ENCODE measurements at regions not wholly inside any gene's neighbourhood (a gene's known extent, or its start where the extent isn't known, plus 50 kb on each side); places are given as distances from the start of the nearest gene placed in this dataset.
"Not testable (repeated sequence)": the region's sequence is repeated elsewhere in the genome, so short reads cannot be mapped to it uniquely, and the experiment has no call there.

- H3K4me3 ChIP-seq (ENCODE audit: low read length); POLR2A ChIA-PET; H3K27me3 ChIP-seq (ENCODE audit: control insufficient read depth in 2 of 2, insufficient read depth in 2 of 2, low read length in 2 of 2); H3K27me3 Mint-ChIP-seq; H3K4me1 Mint-ChIP-seq; intact Hi-C loops (cut with micrococcal nuclease); H3K36me3 Mint-ChIP-seq; DNase-seq; H3K4me3 Mint-ChIP-seq; ATAC-seq; CTCF ChIA-PET; H3K27ac Mint-ChIP-seq; H3K27ac ChIP-seq (ENCODE audit: low read depth, low read length); H3K4me1 ChIP-seq (ENCODE audit: control insufficient read depth in 2 of 2, insufficient read depth in 2 of 2, low read length in 2 of 2); H3K9me3 ChIP-seq (ENCODE audit: control insufficient read depth in 2 of 3, low read length in 3 of 3); H3K36me3 ChIP-seq (ENCODE audit: control insufficient read depth in 2 of 3, insufficient read depth in 3 of 3, low read length in 3 of 3): not testable (repeated sequence)
- H3K9me3 Mint-ChIP-seq = peaks cover 2 to 40% (median 13%) of the 10 kb centered on the region in 11 donors
These were observed 306.9 kb upstream of the API5 start for GRCh38 chr11:43004879-43005278.

GRCh38 chr11:43010042-43010441 lies 301.8 kb upstream of the API5 start:
- Histone ChIP-seq H3K9me3 (ENCODE audit: control insufficient read depth in 2 of 3, low read length in 3 of 3) (no peaks in the 10 kb centered on the region), H3K27me3 (ENCODE audit: control insufficient read depth in 2 of 2, insufficient read depth in 2 of 2, low read length in 2 of 2) (no peaks in the 10 kb centered on the region), H3K27ac (ENCODE audit: low read depth, low read length) (no peak overlapping the region), H3K4me3 (ENCODE audit: low read length) (no peak overlapping the region), H3K4me1 (ENCODE audit: control insufficient read depth in 2 of 2, insufficient read depth in 2 of 2, low read length in 2 of 2) (no peaks in the 10 kb centered on the region), H3K36me3 (ENCODE audit: control insufficient read depth in 2 of 3, insufficient read depth in 3 of 3, low read length in 3 of 3) (no peaks in the 10 kb centered on the region)
- ChIA-PET CTCF (no interaction called here), POLR2A (no interaction called here)
- H3K9me3 Mint-ChIP-seq = peaks cover 2 to 32% (median 9%) of the 10 kb centered on the region in 11 donors
- intact Hi-C loops (cut with micrococcal nuclease) = no loop called here
- H3K4me3 Mint-ChIP-seq = no peak overlapping the region
- H3K27ac Mint-ChIP-seq = no peak overlapping the region
- DNase-seq (no peak), ATAC-seq (no peak)
- no peaks in the 10 kb centered on the region for H3K4me1 Mint-ChIP-seq
- H3K36me3 Mint-ChIP-seq = peaks cover 0 to 5% (median 0%) of the 10 kb centered on the region in 5 donors
- no peaks in the 10 kb centered on the region for H3K27me3 Mint-ChIP-seq

GRCh38 chr11:43012606-43013005 lies 299.2 kb upstream of the API5 start:
- no peaks in the 10 kb centered on the region for H3K27me3 Mint-ChIP-seq
- intact Hi-C loops (cut with micrococcal nuclease) = no loop called here
- DNase-seq = no peak

GRCh38 chr11:43021466-43021865 lies 290.3 kb upstream of the API5 start:
- Mint-ChIP-seq H3K4me1 (no peaks in the 10 kb centered on the region), H3K27me3 (no peaks in the 10 kb centered on the region), H3K27ac (no peak overlapping the region), H3K36me3 (no peaks in the 10 kb centered on the region), H3K4me3 (no peak overlapping the region), H3K9me3 (peaks cover 0 to 25% (median 2%) of the 10 kb centered on the region in 11 donors)
- ATAC-seq (no peak), DNase-seq (no peak)
- POLR2A ChIA-PET = no interaction called here
- Histone ChIP-seq H3K36me3 (ENCODE audit: control insufficient read depth in 2 of 3, insufficient read depth in 3 of 3, low read length in 3 of 3) (no peaks in the 10 kb centered on the region), H3K27ac (ENCODE audit: low read depth, low read length) (no peak overlapping the region), H3K4me1 (ENCODE audit: control insufficient read depth in 2 of 2, insufficient read depth in 2 of 2, low read length in 2 of 2) (no peaks in the 10 kb centered on the region), H3K27me3 (ENCODE audit: control insufficient read depth in 2 of 2, insufficient read depth in 2 of 2, low read length in 2 of 2) (no peaks in the 10 kb centered on the region), H3K9me3 (ENCODE audit: control insufficient read depth in 2 of 3, low read length in 3 of 3) (no peaks in the 10 kb centered on the region), H3K4me3 (ENCODE audit: low read length) (no peak overlapping the region)
- CTCF ChIA-PET = no interaction called here
- intact Hi-C loops (cut with micrococcal nuclease) = no loop called here

More at GRCh38 chr11:43012606-43013005, 299.2 kb upstream of the API5 start:
- ChIA-PET CTCF (no interaction called here), POLR2A (no interaction called here)
- H3K27me3 ChIP-seq (ENCODE audit: control insufficient read depth in 2 of 2, insufficient read depth in 2 of 2, low read length in 2 of 2) = no peaks in the 10 kb centered on the region
- no peaks in the 10 kb centered on the region for H3K36me3 Mint-ChIP-seq
- H3K9me3 ChIP-seq (ENCODE audit: control insufficient read depth in 2 of 3, low read length in 3 of 3) = no peaks in the 10 kb centered on the region
- H3K4me3 ChIP-seq (ENCODE audit: low read length) = no peak overlapping the region
- H3K4me3 Mint-ChIP-seq = no peak overlapping the region
- no peak overlapping the region for H3K27ac Mint-ChIP-seq
- H3K4me1 ChIP-seq (ENCODE audit: control insufficient read depth in 2 of 2, insufficient read depth in 2 of 2, low read length in 2 of 2) = no peaks in the 10 kb centered on the region
- peaks cover 0 to 25% (median 5%) of the 10 kb centered on the region in 11 donors for H3K9me3 Mint-ChIP-seq
- no peak for ATAC-seq
- H3K36me3 ChIP-seq (ENCODE audit: control insufficient read depth in 2 of 3, insufficient read depth in 3 of 3, low read length in 3 of 3) = no peaks in the 10 kb centered on the region
- no peak overlapping the region for H3K27ac ChIP-seq (ENCODE audit: low read depth, low read length)
- H3K4me1 Mint-ChIP-seq = no peaks in the 10 kb centered on the region

- H3K4me3 Mint-ChIP-seq = no peak overlapping the region
- DNase-seq (no peak), ATAC-seq (no peak)
- intact Hi-C loops (cut with micrococcal nuclease) = no loop called here
- peaks cover 0 to 18% (median 2%) of the 10 kb centered on the region in 11 donors for H3K9me3 Mint-ChIP-seq
- H3K4me1 Mint-ChIP-seq = no peaks in the 10 kb centered on the region
- no peak overlapping the region for H3K27ac Mint-ChIP-seq
- H3K27me3 ChIP-seq (ENCODE audit: control insufficient read depth in 2 of 2, insufficient read depth in 2 of 2, low read length in 2 of 2) = no peaks in the 10 kb centered on the region
- H3K4me1 ChIP-seq (ENCODE audit: control insufficient read depth in 2 of 2, insufficient read depth in 2 of 2, low read length in 2 of 2) = no peaks in the 10 kb centered on the region
- H3K36me3 ChIP-seq (ENCODE audit: control insufficient read depth in 2 of 3, insufficient read depth in 3 of 3, low read length in 3 of 3) = no peaks in the 10 kb centered on the region
- ChIA-PET POLR2A (no interaction called here), CTCF (no interaction called here)
- H3K9me3 ChIP-seq (ENCODE audit: control insufficient read depth in 2 of 3, low read length in 3 of 3) = no peaks in the 10 kb centered on the region
- peaks cover 0 to 3% (median 0%) of the 10 kb centered on the region in 5 donors for H3K36me3 Mint-ChIP-seq
- peaks cover 0 to 6% (median 0%) of the 10 kb centered on the region in 5 donors for H3K27me3 Mint-ChIP-seq
- H3K27ac ChIP-seq (ENCODE audit: low read depth, low read length) = no peak overlapping the region
- H3K4me3 ChIP-seq (ENCODE audit: low read length) = no peak overlapping the region
These were observed 277.5 kb upstream of the API5 start for GRCh38 chr11:43034341-43034740.

GRCh38 chr11:43035086-43035485 lies 276.7 kb upstream of the API5 start:
- no peaks in the 10 kb centered on the region for H3K36me3 ChIP-seq (ENCODE audit: control insufficient read depth in 2 of 3, insufficient read depth in 3 of 3, low read length in 3 of 3)
- H3K4me1 Mint-ChIP-seq = no peaks in the 10 kb centered on the region
- ChIA-PET CTCF (no interaction called here), POLR2A (no interaction called here)
- H3K27ac ChIP-seq (ENCODE audit: low read depth, low read length) = no peak overlapping the region
- H3K9me3 Mint-ChIP-seq = peaks cover 0 to 17% (median 3%) of the 10 kb centered on the region in 11 donors
- H3K27me3 ChIP-seq (ENCODE audit: control insufficient read depth in 2 of 2, insufficient read depth in 2 of 2, low read length in 2 of 2) = no peaks in the 10 kb centered on the region
- no peak overlapping the region for H3K27ac Mint-ChIP-seq
- intact Hi-C loops (cut with micrococcal nuclease) = no loop called here
- H3K36me3 Mint-ChIP-seq = peaks cover 0 to 3% (median 0%) of the 10 kb centered on the region in 5 donors
- H3K4me1 ChIP-seq (ENCODE audit: control insufficient read depth in 2 of 2, insufficient read depth in 2 of 2, low read length in 2 of 2) = no peaks in the 10 kb centered on the region
- H3K27me3 Mint-ChIP-seq = peaks cover 0 to 6% (median 0%) of the 10 kb centered on the region in 5 donors
- H3K4me3 Mint-ChIP-seq = no peak overlapping the region
- no peak overlapping the region for H3K4me3 ChIP-seq (ENCODE audit: low read length)
- H3K9me3 ChIP-seq (ENCODE audit: control insufficient read depth in 2 of 3, low read length in 3 of 3) = no peaks in the 10 kb centered on the region
- no peak for ATAC-seq
- no peak for DNase-seq

GRCh38 chr11:43053638-43054412 lies 258.0 kb upstream of the API5 start:
- POLR2A ChIA-PET = no interaction called here
- no peak for ATAC-seq
- H3K27me3 ChIP-seq (ENCODE audit: control insufficient read depth in 2 of 2, insufficient read depth in 2 of 2, low read length in 2 of 2) = no peaks in the 10 kb centered on the region
- no peak overlapping the region for H3K4me3 ChIP-seq (ENCODE audit: low read length)
- no peak overlapping the region for H3K27ac ChIP-seq (ENCODE audit: low read depth, low read length)
- DNase-seq = no peak
- Mint-ChIP-seq H3K27me3 (no peaks in the 10 kb centered on the region), H3K27ac (no peak overlapping the region), H3K4me1 (no peaks in the 10 kb centered on the region), H3K4me3 (no peak overlapping the region), H3K9me3 (peaks cover 0 to 8% (median 2%) of the 10 kb centered on the region in 11 donors), H3K36me3 (no peaks in the 10 kb centered on the region)
- no peaks in the 10 kb centered on the region for H3K9me3 ChIP-seq (ENCODE audit: control insufficient read depth in 2 of 3, low read length in 3 of 3)
- no peaks in the 10 kb centered on the region for H3K4me1 ChIP-seq (ENCODE audit: control insufficient read depth in 2 of 2, insufficient read depth in 2 of 2, low read length in 2 of 2)
- no peaks in the 10 kb centered on the region for H3K36me3 ChIP-seq (ENCODE audit: control insufficient read depth in 2 of 3, insufficient read depth in 3 of 3, low read length in 3 of 3)
- CTCF ChIA-PET = no interaction called here
- intact Hi-C loops (cut with micrococcal nuclease) = no loop called here

Data from naive thymus-derived CD4-positive, alpha-beta T cell (primary cell).